BLaER1 (cell line): ENCODE measurements at regions not wholly inside any gene's neighbourhood (a gene's known extent, or its start where the extent isn't known, plus 50 kb on each side); places are given as distances from the start of the nearest gene placed in this dataset.

Experiments used
- H3K27ac ChIP-seq: shearing (Covaris generic); formaldehyde crosslinking; 2 replicates; pipeline ENCODE4 v1.8.1; 2022
- H3K27me3 ChIP-seq: shearing (Covaris generic); formaldehyde crosslinking; 2 replicates; pipeline ENCODE4 v1.8.1; 2022
- H3K36me3 ChIP-seq: shearing (Covaris generic); formaldehyde crosslinking; 2 replicates; pipeline ENCODE4 v1.8.1; 2022
- H3K4me1 ChIP-seq: shearing (Covaris generic); formaldehyde crosslinking; 2 replicates; pipeline ENCODE4 v1.8.1; 2022
- H3K4me2 ChIP-seq: shearing (Covaris generic); formaldehyde crosslinking; 2 replicates; pipeline ENCODE4 v1.8.1; 2022
- H3K4me3 ChIP-seq: shearing (Covaris generic); formaldehyde crosslinking; 2 replicates; pipeline ENCODE4 v1.8.1; 2022
- H3K9ac ChIP-seq: shearing (Covaris generic); formaldehyde crosslinking; 2 replicates; pipeline ENCODE4 v1.8.1; 2022
- H3K9me3 ChIP-seq: shearing (Covaris generic); formaldehyde crosslinking; 2 replicates; pipeline ENCODE4 v1.8.1; 2022
- H4K20me1 ChIP-seq: shearing (Covaris generic); formaldehyde crosslinking; 2 replicates; pipeline ENCODE4 v1.8.1; 2022
- Cebpa-rat ChIP-seq: shearing (Covaris generic); IDR thresholded peaks from 2 replicates; pipeline ENCODE4 v1.8.1; 2022

- H3K27me3 ChIP-seq = no peaks in the 10 kb centered on the region
- H3K27ac ChIP-seq = no peak overlapping the region
- no peaks in the 10 kb centered on the region for H3K36me3 ChIP-seq
- H3K4me2 ChIP-seq = no peak overlapping the region
- H3K4me1 ChIP-seq = no peaks in the 10 kb centered on the region
- no peaks in the 10 kb centered on the region for H3K9me3 ChIP-seq
- no peaks in the 10 kb centered on the region for H4K20me1 ChIP-seq
- TF ChIP-seq Cebpa-rat = no peak
- no peak overlapping the region for H3K4me3 ChIP-seq
- no peak overlapping the region for H3K9ac ChIP-seq
Observed at GRCh38 chr3:194286375-194287146, 64.6 kb downstream of the CPN2 start.

- no peak for TF ChIP-seq Cebpa-rat
- Histone ChIP-seq H3K4me1 (no peaks in the 10 kb centered on the region), H3K9me3 (no peaks in the 10 kb centered on the region), H3K4me3 (no peak overlapping the region), H3K4me2 (no peak overlapping the region), H3K27me3 (no peaks in the 10 kb centered on the region), H3K9ac (no peak overlapping the region), H3K36me3 (no peaks in the 10 kb centered on the region), H3K27ac (no peak overlapping the region), H4K20me1 (no peaks in the 10 kb centered on the region)
Observed at GRCh38 chr3:194287374-194287773, 63.8 kb downstream of the CPN2 start.

- Histone ChIP-seq H3K27ac (no peak overlapping the region), H3K4me1 (no peaks in the 10 kb centered on the region), H3K4me3 (no peak overlapping the region), H3K9ac (no peak overlapping the region), H3K27me3 (no peaks in the 10 kb centered on the region), H3K9me3 (no peaks in the 10 kb centered on the region), H3K4me2 (no peak overlapping the region), H3K36me3 (no peaks in the 10 kb centered on the region), H4K20me1 (no peaks in the 10 kb centered on the region)
- TF ChIP-seq Cebpa-rat = no peak
Observed at GRCh38 chr3:194287977-194288706, 63.0 kb downstream of the CPN2 start.
